Gastrocnemius medialis (tissue), 4 donors: ENCODE measurements at regions not wholly inside any gene's neighbourhood (a gene's known extent, or its start where the extent isn't known, plus 50 kb on each side); places are given as distances from the start of the nearest gene placed in this dataset.

Experiments
- ATAC-seq, 2 donors: fragments of 150-250 bp; one replicate each; pipeline ENCODE4 v1.9.1; 2016
- DNase-seq, 2 donors: peaks; one replicate each; pipeline ENCODE4 v3.0.0-alpha.2; 2019
- H3K27ac ChIP-seq, 4 donors: fragments of 200-600 bp; sonication (generic); 1 replicate in 1 of 4; 2 replicates in 3 of 4; pipeline ENCODE4 v1.5.1; 2016 to 2018; ENCODE audit warnings: mild to moderate bottlenecking in 2 of 4, moderate library complexity in 1 of 4
- H3K27me3 ChIP-seq, 3 donors: fragments of 200-600 bp; sonication (generic) in 2 of 3; 1 replicate in 1 of 3; 2 replicates in 2 of 3; pipeline versions ENCODE4 v1.5.1 to v1.6.0; 2016 to 2019; ENCODE audit warnings: mild to moderate bottlenecking in 1 of 3, moderate library complexity in 1 of 3
- H3K36me3 ChIP-seq, 2 donors: fragments of 200-600 bp; sonication (generic) in 1 of 2; one replicate each; pipeline ENCODE4 v1.5.1; 2017 to 2018
- H3K4me1 ChIP-seq, 2 donors: fragments of 200-600 bp; sonication (generic) in 1 of 2; one replicate each; pipeline ENCODE4 v1.5.1; 2016 to 2017; ENCODE audit warnings: mild to moderate bottlenecking in 2 of 2
- H3K4me3 ChIP-seq, 4 donors: fragments of 200-600 bp; sonication (generic) in 3 of 4; 1 replicate in 1 of 4; 2 replicates in 3 of 4; pipeline ENCODE4 v1.5.1; 2016 to 2019; ENCODE audit warnings: mild to moderate bottlenecking in 2 of 4
- H3K9me3 ChIP-seq, 3 donors: fragments of 200-600 bp; sonication (generic) in 2 of 3; 1 replicate in 1 of 3; 2 replicates in 2 of 3; pipeline ENCODE4 v1.5.1; 2016 to 2019
- CTCF ChIP-seq, 5 experiments: fragments of 450-650 bp in 3 of 5; fragments of 200-600 bp in 2 of 5; sonication (generic) in 2 of 5; IDR thresholded peaks in 4 of 5; conservative IDR thresholded peaks in 1 of 5; 1 replicate in 4 of 5; 2 replicates in 1 of 5; pipeline ENCODE4 v1.5.1; 2016 to 2019; ENCODE audit warnings: antibody characterized with exemption in 5 of 5, mild to moderate bottlenecking in 3 of 5, moderate library complexity in 3 of 5
- POLR2A ChIP-seq, 2 donors: fragments of 450-650 bp; IDR thresholded peaks; one replicate each; pipeline ENCODE4 v1.6.1; 2017; ENCODE audit warnings: antibody characterized with exemption in 2 of 2, mild to moderate bottlenecking in 2 of 2, moderate library complexity in 2 of 2
- in situ Hi-C, 4 donors: fragments of 200-750 bp; cut with MboI; loops; one replicate each; pipeline versions ENCODE4 v1.15.0 to v1.8.0; 2017; ENCODE audit warnings: low sequenced_read_pairs in 4 of 4
- intact Hi-C: fragments of 100-400 bp; cut with DNase I; formaldehyde crosslinking; loops from one replicate; pipeline ENCODE4 v1.15.1; 2023; ENCODE audit warnings: low total_unique reads

GRCh38 chr2:58557176-58557575, 316.1 kb upstream of the FANCL start:
- TF ChIP-seq POLR2A (IDR thresholded peaks at IDR 0.05) = no peak
- TF ChIP-seq CTCF (IDR thresholded peaks at IDR 0.05 in 4 of 5, conservative IDR thresholded peaks at IDR 0.05 in 1 of 5) = no peak
- in situ Hi-C loops = no loop called here

GRCh38 chr2:58553937-58554336, 312.8 kb upstream of the FANCL start:
- in situ Hi-C loops = no loop called here
- H3K4me3 ChIP-seq = no peak overlapping the region
- intact Hi-C loops = no loop called here
- ATAC-seq = no peak
- H3K36me3 ChIP-seq = no peaks in the 10 kb centered on the region
- H3K4me1 ChIP-seq = no peaks in the 10 kb centered on the region
- no peaks in the 10 kb centered on the region for H3K27me3 ChIP-seq
- TF ChIP-seq POLR2A (IDR thresholded peaks at IDR 0.05) (no peak), CTCF (IDR thresholded peaks at IDR 0.05 in 4 of 5, conservative IDR thresholded peaks at IDR 0.05 in 1 of 5) (no peak)
- DNase-seq = no peak
- no peak overlapping the region for H3K27ac ChIP-seq
- H3K9me3 ChIP-seq = no peaks in the 10 kb centered on the region

More at GRCh38 chr2:58557176-58557575, 316.1 kb upstream of the FANCL start:
- no peak for DNase-seq
- H3K4me3 ChIP-seq = no peak overlapping the region
- no peak for ATAC-seq
- H3K36me3 ChIP-seq = no peaks in the 10 kb centered on the region
- no peaks in the 10 kb centered on the region for H3K27me3 ChIP-seq
- no peaks in the 10 kb centered on the region for H3K4me1 ChIP-seq
- H3K27ac ChIP-seq = no peak overlapping the region
- no peaks in the 10 kb centered on the region for H3K9me3 ChIP-seq
- intact Hi-C loops = no loop called here

- no peaks in the 10 kb centered on the region for H3K27me3 ChIP-seq
- no peak overlapping the region for H3K4me3 ChIP-seq
- H3K36me3 ChIP-seq = no peaks in the 10 kb centered on the region
- in situ Hi-C loops = no loop called here
- no peak overlapping the region for H3K27ac ChIP-seq
- ATAC-seq (no peak), DNase-seq (no peak)
- H3K4me1 ChIP-seq = no peaks in the 10 kb centered on the region
- no peaks in the 10 kb centered on the region for H3K9me3 ChIP-seq
- intact Hi-C loops = no loop called here
- TF ChIP-seq POLR2A (IDR thresholded peaks at IDR 0.05) = no peak
- no peak for TF ChIP-seq CTCF (IDR thresholded peaks at IDR 0.05 in 4 of 5, conservative IDR thresholded peaks at IDR 0.05 in 1 of 5)
Measured at GRCh38 chr2:58553522-58553921, 312.4 kb upstream of the FANCL start.

GRCh38 chr2:58545300-58546280, 304.5 kb upstream of the FANCL start:
- no peaks in the 10 kb centered on the region for H3K9me3 ChIP-seq
- no peaks in the 10 kb centered on the region for H3K36me3 ChIP-seq
- ATAC-seq = no peak
- H3K4me1 ChIP-seq = no peaks in the 10 kb centered on the region
- in situ Hi-C loops (no loop called here), intact Hi-C loops (no loop called here)
- H3K27me3 ChIP-seq = no peaks in the 10 kb centered on the region
- no peak overlapping the region for H3K27ac ChIP-seq
- no peak for DNase-seq
- no peak overlapping the region for H3K4me3 ChIP-seq
- TF ChIP-seq POLR2A (IDR thresholded peaks at IDR 0.05) (no peak), CTCF (IDR thresholded peaks at IDR 0.05 in 4 of 5, conservative IDR thresholded peaks at IDR 0.05 in 1 of 5) (no peak)
